Stimulated activated naive CD8-positive, alpha-beta T cell treated with anti-CD3 and anti-CD28 coated beads, Interleukin-15, Interleukin-2, amounts not matched to agents 100 ng/mL and 50 ng/mL, for 24 hours (primary cell): ENCODE measurements at regions not wholly inside any gene's neighbourhood (a gene's known extent, or its start where the extent isn't known, plus 50 kb on each side); places are given as distances from the start of the nearest gene placed in this dataset.

Experiments used
- H3K27ac Mint-ChIP-seq: one replicate; pipeline ENCODE4 v1.8.0; 2021; ENCODE audit warnings: mild to moderate bottlenecking, mixed read lengths
- H3K27me3 Mint-ChIP-seq: one replicate; pipeline ENCODE4 v1.8.0; 2021; ENCODE audit warnings: mixed read lengths
- H3K36me3 Mint-ChIP-seq: one replicate; pipeline ENCODE4 v1.8.0; 2021; ENCODE audit warnings: low read depth, mixed read lengths
- H3K4me1 Mint-ChIP-seq: one replicate; pipeline ENCODE4 v1.8.0; 2021; ENCODE audit warnings: low read depth, mixed read lengths
- H3K4me3 Mint-ChIP-seq: one replicate; pipeline ENCODE4 v1.8.0; 2021; ENCODE audit warnings: mild to moderate bottlenecking, mixed read lengths
- H3K9me3 Mint-ChIP-seq: one replicate; pipeline ENCODE4 v1.8.0; 2021; ENCODE audit warnings: mixed read lengths

GRCh38 chr20:60863548-60863947 lies 388.5 kb upstream of the CDH4 start:
- H3K27ac Mint-ChIP-seq: no peak overlapping the region
- H3K36me3 Mint-ChIP-seq: no peaks in the 10 kb centered on the region
- H3K4me1 Mint-ChIP-seq: no peaks in the 10 kb centered on the region
- H3K4me3 Mint-ChIP-seq: no peak overlapping the region
- peaks cover 4% of the 10 kb centered on the region for H3K27me3 Mint-ChIP-seq
- no peaks in the 10 kb centered on the region for H3K9me3 Mint-ChIP-seq

GRCh38 chr20:60867589-60867988 lies 384.5 kb upstream of the CDH4 start:
- no peaks in the 10 kb centered on the region for H3K4me1 Mint-ChIP-seq
- H3K27ac Mint-ChIP-seq: no peak overlapping the region
- no peaks in the 10 kb centered on the region for H3K9me3 Mint-ChIP-seq
- H3K4me3 Mint-ChIP-seq: no peak overlapping the region
- H3K36me3 Mint-ChIP-seq: no peaks in the 10 kb centered on the region
- H3K27me3 Mint-ChIP-seq: peaks cover 4% of the 10 kb centered on the region

- Mint-ChIP-seq H3K4me1 (no peaks in the 10 kb centered on the region), H3K9me3 (no peaks in the 10 kb centered on the region), H3K27me3 (peaks cover 3% of the 10 kb centered on the region), H3K36me3 (no peaks in the 10 kb centered on the region), H3K4me3 (no peak overlapping the region), H3K27ac (no peak overlapping the region)
Measured at GRCh38 chr20:60868316-60868891, 383.7 kb upstream of the CDH4 start.

GRCh38 chr20:60869087-60869486 lies 383.0 kb upstream of the CDH4 start:
- no peaks in the 10 kb centered on the region for H3K36me3 Mint-ChIP-seq

GRCh38 chr20:60869625-60870024 lies 382.4 kb upstream of the CDH4 start:
- Mint-ChIP-seq H3K4me3 (no peak overlapping the region), H3K27ac (no peak overlapping the region), H3K4me1 (no peaks in the 10 kb centered on the region), H3K9me3 (no peaks in the 10 kb centered on the region), H3K36me3 (no peaks in the 10 kb centered on the region), H3K27me3 (no peaks in the 10 kb centered on the region)

More at GRCh38 chr20:60869087-60869486, 383.0 kb upstream of the CDH4 start:
- no peaks in the 10 kb centered on the region for H3K27me3 Mint-ChIP-seq
- H3K9me3 Mint-ChIP-seq: no peaks in the 10 kb centered on the region
- H3K4me1 Mint-ChIP-seq: no peaks in the 10 kb centered on the region
- H3K27ac Mint-ChIP-seq: no peak overlapping the region
- H3K4me3 Mint-ChIP-seq: no peak overlapping the region

GRCh38 chr20:60870040-60870439 lies 382.0 kb upstream of the CDH4 start:
- Mint-ChIP-seq H3K4me3 (no peak overlapping the region), H3K9me3 (no peaks in the 10 kb centered on the region), H3K4me1 (no peaks in the 10 kb centered on the region), H3K27ac (no peak overlapping the region), H3K27me3 (no peaks in the 10 kb centered on the region), H3K36me3 (no peaks in the 10 kb centered on the region)

GRCh38 chr20:60872224-60872623 lies 379.8 kb upstream of the CDH4 start:
- no peak overlapping the region for H3K27ac Mint-ChIP-seq

GRCh38 chr20:60877071-60877857 lies 374.8 kb upstream of the CDH4 start:
- Mint-ChIP-seq H3K27me3 (no peaks in the 10 kb centered on the region), H3K36me3 (no peaks in the 10 kb centered on the region), H3K4me1 (no peaks in the 10 kb centered on the region), H3K27ac (no peak overlapping the region), H3K4me3 (no peak overlapping the region), H3K9me3 (no peaks in the 10 kb centered on the region)

More at GRCh38 chr20:60872224-60872623, 379.8 kb upstream of the CDH4 start:
- Mint-ChIP-seq H3K4me1 (no peaks in the 10 kb centered on the region), H3K36me3 (no peaks in the 10 kb centered on the region), H3K9me3 (no peaks in the 10 kb centered on the region), H3K27me3 (no peaks in the 10 kb centered on the region), H3K4me3 (no peak overlapping the region)

GRCh38 chr20:60882836-60883235 lies 369.2 kb upstream of the CDH4 start:
- H3K9me3 Mint-ChIP-seq: peaks cover 4% of the 10 kb centered on the region

GRCh38 chr20:60883496-60883895 lies 368.6 kb upstream of the CDH4 start:
- H3K27me3 Mint-ChIP-seq: no peaks in the 10 kb centered on the region
- H3K27ac Mint-ChIP-seq: no peak overlapping the region

More at GRCh38 chr20:60882836-60883235, 369.2 kb upstream of the CDH4 start:
- Mint-ChIP-seq H3K4me1 (no peaks in the 10 kb centered on the region), H3K27ac (no peak overlapping the region), H3K27me3 (no peaks in the 10 kb centered on the region), H3K36me3 (no peaks in the 10 kb centered on the region), H3K4me3 (no peak overlapping the region)

GRCh38 chr20:60884277-60884676 lies 367.8 kb upstream of the CDH4 start:
- H3K4me3 Mint-ChIP-seq: no peak overlapping the region
- H3K27ac Mint-ChIP-seq: no peak overlapping the region
- H3K27me3 Mint-ChIP-seq: no peaks in the 10 kb centered on the region
- no peaks in the 10 kb centered on the region for H3K36me3 Mint-ChIP-seq
- H3K9me3 Mint-ChIP-seq: peaks cover 4% of the 10 kb centered on the region
- H3K4me1 Mint-ChIP-seq: no peaks in the 10 kb centered on the region

More at GRCh38 chr20:60883496-60883895, 368.6 kb upstream of the CDH4 start:
- H3K4me1 Mint-ChIP-seq: no peaks in the 10 kb centered on the region
- H3K4me3 Mint-ChIP-seq: no peak overlapping the region
- H3K9me3 Mint-ChIP-seq: peaks cover 4% of the 10 kb centered on the region
- no peaks in the 10 kb centered on the region for H3K36me3 Mint-ChIP-seq

GRCh38 chr20:60888771-60889170 lies 363.3 kb upstream of the CDH4 start:
- no peaks in the 10 kb centered on the region for H3K27me3 Mint-ChIP-seq
- H3K4me3 Mint-ChIP-seq: no peak overlapping the region
- H3K4me1 Mint-ChIP-seq: no peaks in the 10 kb centered on the region
- no peaks in the 10 kb centered on the region for H3K36me3 Mint-ChIP-seq
- H3K9me3 Mint-ChIP-seq: no peaks in the 10 kb centered on the region
- H3K27ac Mint-ChIP-seq: no peak overlapping the region

- Mint-ChIP-seq H3K27ac (no peak overlapping the region), H3K36me3 (no peaks in the 10 kb centered on the region), H3K4me1 (no peaks in the 10 kb centered on the region), H3K4me3 (no peak overlapping the region), H3K27me3 (no peaks in the 10 kb centered on the region), H3K9me3 (no peaks in the 10 kb centered on the region)
Measured at GRCh38 chr20:60892095-60892813, 359.8 kb upstream of the CDH4 start.

GRCh38 chr20:60894091-60894490 lies 358.0 kb upstream of the CDH4 start:
- Mint-ChIP-seq H3K36me3 (no peaks in the 10 kb centered on the region), H3K27me3 (no peaks in the 10 kb centered on the region), H3K4me3 (no peak overlapping the region), H3K4me1 (no peaks in the 10 kb centered on the region), H3K9me3 (no peaks in the 10 kb centered on the region), H3K27ac (no peak overlapping the region)

GRCh38 chr20:60895363-60896079 lies 356.5 kb upstream of the CDH4 start:
- no peaks in the 10 kb centered on the region for H3K27me3 Mint-ChIP-seq
- no peak overlapping the region for H3K27ac Mint-ChIP-seq
- H3K36me3 Mint-ChIP-seq: no peaks in the 10 kb centered on the region
- H3K9me3 Mint-ChIP-seq: no peaks in the 10 kb centered on the region
- H3K4me1 Mint-ChIP-seq: no peaks in the 10 kb centered on the region
- no peak overlapping the region for H3K4me3 Mint-ChIP-seq
